Liver (tissue), 3 donors: ENCODE measurements at regions not wholly inside any gene's neighbourhood (a gene's known extent, or its start where the extent isn't known, plus 50 kb on each side); places are given as distances from the start of the nearest gene placed in this dataset.

Experiments
- ATF3 ChIP-seq: IDR thresholded peaks from 2 replicates; pipeline ENCODE4 v1.6.1; 2016; ENCODE audit warnings: antibody characterized with exemption
- CTCF ChIP-seq: fragments of 150-350 bp; IDR thresholded peaks from 2 replicates; pipeline ENCODE4 v1.5.1; 2017; ENCODE audit warnings: improper control_type of control experiment, low read depth, low read length; ENCODE audit not compliant: missing input control
- EGR1 ChIP-seq, 2 donors: IDR thresholded peaks; 2 replicates each; pipeline ENCODE4 v1.6.1; 2016 to 2018; ENCODE audit warnings: antibody characterized with exemption in 2 of 2, low read depth in 2 of 2
- JUND ChIP-seq, 2 donors: IDR thresholded peaks; 2 replicates each; pipeline ENCODE4 v1.6.1; 2016; ENCODE audit warnings: antibody characterized with exemption in 2 of 2
- REST ChIP-seq: IDR thresholded peaks from 2 replicates; pipeline ENCODE4 v1.6.1; 2016; ENCODE audit warnings: antibody characterized with exemption, mild to moderate bottlenecking
- TAF1 ChIP-seq: conservative IDR thresholded peaks from 2 replicates; pipeline ENCODE4 v1.6.1; 2016; ENCODE audit warnings: antibody characterized with exemption, mild to moderate bottlenecking
- YY1 ChIP-seq: IDR thresholded peaks from 2 replicates; pipeline ENCODE4 v1.6.1; 2016; ENCODE audit warnings: antibody characterized with exemption, mild to moderate bottlenecking
- ZBTB33 ChIP-seq: IDR thresholded peaks from 2 replicates; pipeline ENCODE4 v1.6.1; 2016; ENCODE audit warnings: antibody characterized with exemption
- donor health status: healthy.
- donor health status: healthy.

GRCh38 chr5:29389993-29390392, 1803.5 kb upstream of the CDH6 start:
- no peak for TF ChIP-seq CTCF
- no peak for TF ChIP-seq YY1
- TF ChIP-seq JUND (IDR thresholded peaks at IDR 0.05) = no peak
- no peak for TF ChIP-seq REST
- no peak for TF ChIP-seq ATF3
- no peak for TF ChIP-seq TAF1
- no peak for TF ChIP-seq ZBTB33
- TF ChIP-seq EGR1 (IDR thresholded peaks at IDR 0.05; ENCODE audit: low read depth in 2 of 2) = no peak
